Esophagus (tissue), 2 donors: ENCODE measurements at regions not wholly inside any gene's neighbourhood (a gene's known extent, or its start where the extent isn't known, plus 50 kb on each side); places are given as distances from the start of the nearest gene placed in this dataset.

Source experiments
- H3K27ac ChIP-seq, 2 donors: one replicate each; pipeline ENCODE4 v1.5.1; 2013; ENCODE audit warnings: low read depth in 2 of 2, mild to moderate bottlenecking in 2 of 2, inconsistent platforms in 1 of 2, low read length in 1 of 2, moderate library complexity in 1 of 2
- H3K27me3 ChIP-seq, 2 donors: one replicate each; pipeline ENCODE4 v1.6.1; 2013; ENCODE audit warnings: low read length in 2 of 2, control low read depth in 1 of 2, mild to moderate bottlenecking in 1 of 2; ENCODE audit not compliant: insufficient read depth in 2 of 2, control insufficient read depth in 1 of 2
- H3K36me3 ChIP-seq, 2 donors: one replicate each; pipeline ENCODE4 v1.6.1; 2013; ENCODE audit warnings: low read length in 1 of 2; ENCODE audit not compliant: control insufficient read depth in 2 of 2, insufficient read depth in 2 of 2
- H3K4me1 ChIP-seq, 2 donors: one replicate each; pipeline ENCODE4 v1.6.1; 2013; ENCODE audit warnings: low read length in 1 of 2; ENCODE audit not compliant: control insufficient read depth in 2 of 2, insufficient read depth in 2 of 2
- H3K4me3 ChIP-seq, 2 donors: one replicate each; pipeline ENCODE4 v1.5.1; 2013; ENCODE audit warnings: low read length in 2 of 2, mild to moderate bottlenecking in 2 of 2, low read depth in 1 of 2, moderate library complexity in 1 of 2
- H3K9me3 ChIP-seq, 2 donors: one replicate each; pipeline ENCODE4 v1.6.1; 2013; ENCODE audit warnings: mild to moderate bottlenecking in 2 of 2, low read depth in 1 of 2, low read length in 1 of 2, moderate library complexity in 1 of 2; ENCODE audit not compliant: control insufficient read depth in 2 of 2, insufficient read depth in 1 of 2
- WGBS, 2 donors: extraction: QIAGEN DNeasy Blood & Tissue Kit; methylation state at CpG; one replicate each; pipeline ENCODE4 v1.1.7; 2013; 5-methylcytosine and 5-hydroxymethylcytosine counted together
- donor health status: healthy with polysubstance abuse.
- donor health status: Bipolar disorder and iron deficiency.

DNA sequence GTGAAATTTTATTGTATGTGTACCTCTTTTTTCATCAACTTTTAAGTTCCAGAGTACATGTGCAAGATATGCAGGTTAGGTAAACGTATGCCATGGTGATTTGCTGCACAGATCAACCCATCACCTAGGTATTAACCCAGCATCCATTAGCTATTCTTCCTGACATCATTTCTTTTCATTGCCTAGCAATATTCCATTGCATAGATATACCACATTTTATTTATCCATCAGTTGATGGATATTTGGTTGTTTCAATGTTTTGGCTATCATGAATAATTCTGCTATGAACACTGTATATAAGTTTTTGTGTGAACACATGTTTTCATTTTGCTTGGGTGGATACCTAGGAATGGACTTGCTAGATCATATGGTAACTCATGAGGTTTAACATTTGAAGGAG, 439.9 kb upstream of the SOX5 start:
- H3K27ac ChIP-seq = no peak overlapping the region
- no peaks in the 10 kb centered on the region for H3K27me3 ChIP-seq
- H3K36me3 ChIP-seq = no peaks in the 10 kb centered on the region
- no peaks in the 10 kb centered on the region for H3K4me1 ChIP-seq
- WGBS, 2 donors = 65 to 80% methylated on average over 1 of the region's 1 CpG
- H3K9me3 ChIP-seq = no peaks in the 10 kb centered on the region
- H3K4me3 ChIP-seq = no peak overlapping the region

DNA sequence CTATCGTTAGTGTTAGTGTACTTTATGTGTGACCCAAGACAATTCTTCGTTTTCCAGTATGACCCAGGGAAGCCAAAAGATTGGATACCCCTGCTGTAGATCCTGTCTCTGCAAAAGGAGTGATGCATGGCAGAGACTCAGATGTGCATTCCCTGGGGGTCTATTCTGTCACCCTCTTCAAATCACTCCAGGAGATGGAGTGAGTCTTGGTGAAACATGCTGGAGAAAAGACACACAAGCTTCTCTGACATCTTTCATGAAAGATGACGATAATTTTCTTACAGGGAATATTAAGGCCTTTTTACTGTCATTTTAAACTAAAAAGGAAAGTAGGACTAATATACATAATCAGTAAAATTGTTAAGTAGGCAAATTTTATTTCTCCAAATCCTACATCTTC, 437.9 kb upstream of the SOX5 start:
- Histone ChIP-seq H3K27ac (no peak overlapping the region), H3K9me3 (peaks cover 0 to 3% of the 10 kb centered on the region in 2 donors)
- WGBS, 2 donors = 89 to 95% methylated on average over 3 of the region's 3 CpGs

DNA sequence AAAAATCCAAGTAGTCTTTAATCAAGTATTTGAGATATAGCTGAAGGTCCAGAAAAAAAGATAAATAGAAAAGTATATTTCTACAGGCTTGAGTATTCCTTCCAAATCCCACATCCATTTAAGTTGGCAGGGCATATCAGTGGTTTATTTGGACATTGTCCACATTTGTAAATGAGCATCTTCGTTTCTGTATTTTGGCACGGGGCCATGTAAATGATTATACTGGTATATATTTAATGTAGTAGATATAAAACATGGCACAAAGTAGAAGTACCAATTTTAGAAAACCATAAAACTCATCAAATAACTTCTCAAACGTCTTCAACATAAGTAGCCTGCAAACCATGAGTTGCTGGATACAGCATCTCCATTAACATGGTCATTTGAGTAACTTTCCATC, 437.4 kb upstream of the SOX5 start:
- Histone ChIP-seq H3K27ac (no peak overlapping the region), H3K27me3 (no peaks in the 10 kb centered on the region), H3K9me3 (peaks cover 0 to 3% of the 10 kb centered on the region in 2 donors), H3K36me3 (no peaks in the 10 kb centered on the region), H3K4me1 (no peaks in the 10 kb centered on the region), H3K4me3 (no peak overlapping the region)
- WGBS, 2 donors = 62 to 64% methylated on average over 3 of the region's 3 CpGs

More for the DNA sequence above, 437.9 kb upstream of the SOX5 start:
- Histone ChIP-seq H3K4me3 (no peak overlapping the region), H3K4me1 (no peaks in the 10 kb centered on the region), H3K27me3 (no peaks in the 10 kb centered on the region), H3K36me3 (no peaks in the 10 kb centered on the region)

DNA sequence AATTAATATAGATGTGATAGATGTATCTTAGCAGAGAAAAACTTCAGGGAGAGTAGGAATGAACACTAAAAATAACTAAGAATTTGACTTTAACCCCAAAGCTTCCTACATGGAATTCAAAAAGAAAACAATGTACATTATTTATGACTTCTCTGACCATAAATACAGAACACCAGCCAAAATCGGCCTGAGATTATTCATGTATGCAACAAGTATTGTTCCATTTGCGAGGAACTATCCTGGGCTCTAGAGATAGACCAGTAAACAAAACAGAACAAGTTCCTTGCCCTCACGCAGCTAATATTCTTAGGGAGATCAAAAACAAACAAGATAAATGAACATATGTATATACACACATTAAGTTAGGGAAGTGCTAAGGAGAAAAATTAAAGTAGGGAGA, 432.3 kb upstream of the SOX5 start:
- no peaks in the 10 kb centered on the region for H3K27me3 ChIP-seq
- H3K9me3 ChIP-seq = peaks cover 0 to 3% of the 10 kb centered on the region in 2 donors
- no peak overlapping the region for H3K4me3 ChIP-seq
- no peak overlapping the region for H3K27ac ChIP-seq
- H3K36me3 ChIP-seq = no peaks in the 10 kb centered on the region
- H3K4me1 ChIP-seq = no peaks in the 10 kb centered on the region
- WGBS, 2 donors = 82 to 87% methylated on average over 3 of the region's 3 CpGs

DNA sequence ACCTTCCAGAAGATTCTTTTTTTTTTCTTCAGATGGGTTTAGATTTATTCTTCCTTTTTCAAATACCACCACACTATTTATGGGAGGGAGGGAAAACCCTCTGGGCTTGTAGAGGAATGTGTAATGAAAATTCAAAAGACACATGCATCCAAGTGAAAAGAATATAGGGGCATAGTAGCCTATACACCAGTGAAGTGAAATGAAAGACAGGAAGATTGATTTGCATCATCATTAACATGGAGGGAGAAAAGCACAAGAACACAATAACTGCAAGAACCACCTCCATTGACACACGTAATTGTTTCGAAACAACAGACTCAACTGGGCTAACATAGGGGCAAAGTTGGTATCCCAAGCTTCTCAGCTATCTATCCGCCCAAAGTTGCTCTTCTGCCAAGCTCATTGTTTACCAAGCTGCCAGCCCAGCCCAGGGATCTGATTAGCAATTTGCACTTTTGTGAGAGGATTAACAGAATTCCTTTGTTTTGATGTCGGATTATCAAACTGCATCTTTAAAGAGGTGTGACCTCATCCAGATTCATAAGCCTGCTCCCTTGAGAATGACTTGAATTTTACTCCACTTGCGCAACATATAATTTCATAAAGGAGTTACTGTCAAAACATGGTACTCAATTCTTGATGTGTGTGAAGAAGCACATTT, 430.5 kb upstream of the SOX5 start:
- H3K27me3 ChIP-seq = no peaks in the 10 kb centered on the region
- 55 to 64% methylated on average over 5 of the region's 5 CpGs for WGBS, 2 donors
- H3K9me3 ChIP-seq = peaks cover 0 to 3% of the 10 kb centered on the region in 2 donors
- H3K4me3 ChIP-seq = no peak overlapping the region
- no peaks in the 10 kb centered on the region for H3K36me3 ChIP-seq
- H3K27ac ChIP-seq = no peak overlapping the region
- H3K4me1 ChIP-seq = no peaks in the 10 kb centered on the region

DNA sequence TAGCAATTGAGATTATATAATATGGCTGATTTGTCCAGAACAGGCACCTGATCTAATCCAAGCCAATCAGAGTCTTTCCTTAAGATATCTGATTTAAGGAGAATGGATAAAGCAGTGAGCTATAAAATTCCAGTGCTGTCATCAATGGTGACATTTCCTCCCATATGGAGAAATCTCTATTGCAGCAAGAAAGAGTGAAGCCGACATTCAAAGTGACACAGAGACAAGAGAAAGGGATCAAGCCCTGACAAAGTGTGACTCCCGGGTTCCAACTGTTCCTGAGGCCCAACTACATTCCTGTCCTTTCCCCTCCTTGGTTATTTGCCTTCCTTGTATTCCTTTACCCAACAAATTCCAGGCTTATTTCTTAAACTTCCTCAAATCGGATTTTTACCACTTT, 430.0 kb upstream of the SOX5 start:
- 73 to 85% methylated on average over 3 of the region's 3 CpGs for WGBS, 2 donors
- no peaks in the 10 kb centered on the region for H3K4me1 ChIP-seq
- no peak overlapping the region for H3K27ac ChIP-seq
- no peaks in the 10 kb centered on the region for H3K36me3 ChIP-seq
- no peak overlapping the region for H3K4me3 ChIP-seq
- peaks cover 0 to 3% of the 10 kb centered on the region in 2 donors for H3K9me3 ChIP-seq
- H3K27me3 ChIP-seq = no peaks in the 10 kb centered on the region

DNA sequence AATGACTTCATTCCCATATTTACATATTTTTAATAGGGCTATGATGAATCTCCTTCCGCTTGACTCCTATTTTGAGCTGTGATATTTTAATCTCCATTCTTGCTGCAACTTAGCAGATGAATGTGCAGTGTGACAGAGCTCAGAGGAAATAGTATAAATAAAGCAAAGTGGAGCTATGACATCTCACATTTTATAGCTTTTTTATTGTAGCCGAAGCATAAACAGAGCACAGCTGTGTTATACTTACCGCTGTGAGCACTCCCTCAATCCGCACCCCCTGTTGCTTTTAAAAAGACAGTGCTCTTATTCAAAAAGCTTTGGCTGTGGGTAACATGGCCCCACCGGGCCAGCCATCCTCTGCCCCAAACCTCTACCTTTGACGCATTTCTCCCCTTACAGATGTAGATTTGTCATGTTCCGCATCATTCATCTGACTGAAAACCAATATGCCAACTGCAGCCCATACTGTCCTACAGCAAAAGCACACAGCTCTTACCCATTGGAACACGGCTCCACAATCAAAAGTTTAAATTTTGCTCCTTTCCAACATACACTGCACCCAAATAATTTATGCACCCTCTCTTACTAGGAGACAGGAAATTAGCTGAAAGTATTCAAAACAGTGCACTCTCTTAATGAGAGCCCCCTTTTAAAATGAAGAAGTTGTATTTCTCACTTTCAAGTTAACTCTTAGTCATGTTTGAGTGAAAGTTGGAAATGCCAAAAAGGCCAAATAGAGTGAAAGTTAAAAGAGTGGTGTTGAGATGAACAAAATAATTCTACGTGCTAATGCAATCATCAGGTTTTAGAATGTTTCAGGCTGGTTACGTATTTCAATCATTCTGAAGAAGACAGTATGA, 429.3 kb upstream of the SOX5 start:
- H3K4me1 ChIP-seq = no peaks in the 10 kb centered on the region
- no peaks in the 10 kb centered on the region for H3K9me3 ChIP-seq
- H3K27ac ChIP-seq = no peak overlapping the region
- no peaks in the 10 kb centered on the region for H3K27me3 ChIP-seq
- H3K36me3 ChIP-seq = no peaks in the 10 kb centered on the region
- H3K4me3 ChIP-seq = no peak overlapping the region
- WGBS, 2 donors = 57 to 64% methylated on average over 10 of the region's 10 CpGs

DNA sequence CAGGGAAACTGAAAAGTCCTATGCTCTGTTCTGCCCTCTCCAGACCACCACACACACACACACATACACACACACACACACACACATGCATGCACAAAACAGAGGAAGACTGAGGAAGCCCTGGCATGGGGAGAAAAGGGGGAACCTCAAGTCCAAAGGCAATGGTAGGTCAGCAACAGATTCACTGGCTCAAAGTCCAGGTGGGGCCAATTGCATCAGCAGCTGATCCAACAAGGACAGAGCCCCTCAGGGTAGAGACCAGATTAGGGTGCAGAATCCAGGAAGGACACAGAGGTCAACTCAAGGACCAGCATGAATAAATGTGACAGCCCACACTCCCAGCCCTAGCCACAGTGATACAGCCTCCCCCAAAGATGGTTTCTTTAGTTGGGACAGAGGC, 425.0 kb upstream of the SOX5 start:
- H3K4me1 ChIP-seq = no peaks in the 10 kb centered on the region
- H3K4me3 ChIP-seq = no peak overlapping the region
- no peak overlapping the region for H3K27ac ChIP-seq

DNA sequence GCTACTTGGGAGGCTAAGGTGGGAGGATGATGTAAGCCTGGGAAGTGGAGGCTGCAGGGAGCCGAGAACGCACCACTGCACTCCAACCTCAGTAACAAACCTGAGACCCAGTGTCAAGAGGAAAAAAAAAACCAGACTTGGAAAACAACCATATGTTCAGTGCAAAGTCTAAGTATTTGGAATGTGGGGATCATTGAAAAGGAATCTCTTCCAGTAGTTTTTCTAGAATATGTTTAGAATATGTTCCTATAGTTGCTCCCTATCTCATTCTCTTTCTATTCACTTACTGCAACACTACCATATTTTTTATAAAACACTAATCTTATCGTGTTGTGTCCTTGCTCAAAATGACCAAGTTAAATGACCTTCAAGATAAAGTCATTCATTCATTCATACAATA, 423.5 kb upstream of the SOX5 start:
- Histone ChIP-seq H3K4me3 (no peak overlapping the region), H3K27ac (no peak overlapping the region), H3K4me1 (no peaks in the 10 kb centered on the region), H3K36me3 (no peaks in the 10 kb centered on the region), H3K9me3 (no peaks in the 10 kb centered on the region), H3K27me3 (no peaks in the 10 kb centered on the region)
- WGBS, 2 donors = 91 to 96% methylated on average over 3 of the region's 3 CpGs

More for the DNA sequence above, 425.0 kb upstream of the SOX5 start:
- no peaks in the 10 kb centered on the region for H3K27me3 ChIP-seq
- no peaks in the 10 kb centered on the region for H3K36me3 ChIP-seq
- H3K9me3 ChIP-seq = no peaks in the 10 kb centered on the region

DNA sequence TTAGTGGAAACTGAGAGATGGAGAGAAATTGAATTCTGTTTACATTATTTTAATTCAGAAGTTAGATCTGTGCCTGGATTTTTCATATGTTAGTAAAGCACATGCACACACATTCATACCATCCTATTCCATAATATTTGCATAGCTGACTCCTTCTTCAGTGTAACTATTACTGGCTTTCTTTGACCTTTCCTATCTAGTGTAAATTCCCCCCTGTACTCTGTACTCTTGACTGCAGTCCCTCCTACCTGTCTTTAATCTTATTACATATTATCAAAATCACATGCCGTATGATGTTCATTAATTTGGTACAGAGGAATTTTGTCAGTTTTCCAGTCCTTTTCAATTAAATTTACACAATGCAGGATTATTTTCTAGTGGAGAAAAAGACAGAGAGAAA, 417.0 kb upstream of the SOX5 start:
- H3K9me3 ChIP-seq = no peaks in the 10 kb centered on the region
- no peak overlapping the region for H3K27ac ChIP-seq
- no peaks in the 10 kb centered on the region for H3K4me1 ChIP-seq
- H3K4me3 ChIP-seq = no peak overlapping the region
- no peaks in the 10 kb centered on the region for H3K27me3 ChIP-seq
- WGBS, 2 donors = 88 to 95% methylated on average over 1 of the region's 1 CpG
- H3K36me3 ChIP-seq = no peaks in the 10 kb centered on the region
